CD8-positive, alpha-beta memory T cell (primary cell): ENCODE measurements at regions not wholly inside any gene's neighbourhood (a gene's known extent, or its start where the extent isn't known, plus 50 kb on each side); places are given as distances from the start of the nearest gene placed in this dataset.
"Not testable (repeated sequence)": the region's sequence is repeated elsewhere in the genome, so short reads cannot be mapped to it uniquely, and the experiment has no call there.

Experiments
- CTCF ChIA-PET: fragments of 350-600 bp; sonication (Branson Sonifier 250); formaldehyde crosslinking; loops from one replicate; lab custom pipeline; 2021; ENCODE audit warnings: antibody characterized with exemption; lab: Charles Lee
- POLR2A ChIA-PET: fragments of 350-600 bp; sonication (Branson Sonifier 250); formaldehyde crosslinking; loops from one replicate; lab custom pipeline; 2021; ENCODE audit warnings: antibody characterized with exemption; lab: Charles Lee
- DNase-seq, 5 donors: peaks; one replicate each; pipeline versions ENCODE4 v3.0.0 to v3.0.0-alpha.2; 2020 to 2022; ENCODE audit warnings: mixed read lengths in 1 of 5
- H3K27ac ChIP-seq: one replicate; pipeline ENCODE4 v1.7.0; 2013; ENCODE audit warnings: low read depth, mild to moderate bottlenecking, low read length, moderate library complexity
- H3K27me3 ChIP-seq: 2 replicates; pipeline ENCODE4 v1.7.0; 2013; ENCODE audit warnings: low read length, mild to moderate bottlenecking; ENCODE audit not compliant: insufficient read depth, poor library complexity, severe bottlenecking
- H3K36me3 ChIP-seq: 2 replicates; pipeline ENCODE4 v1.7.0; 2013; ENCODE audit warnings: mild to moderate bottlenecking, low read length, moderate library complexity; ENCODE audit not compliant: insufficient read depth
- H3K4me1 ChIP-seq: 2 replicates; pipeline ENCODE4 v1.7.0; 2013; ENCODE audit warnings: mild to moderate bottlenecking, low read length, moderate library complexity; ENCODE audit not compliant: insufficient read depth
- H3K4me3 ChIP-seq: 2 replicates; pipeline ENCODE4 v1.7.0; 2013; ENCODE audit warnings: mild to moderate bottlenecking, low read length
- H3K9me3 ChIP-seq: 2 replicates; pipeline ENCODE4 v1.7.0; 2013; ENCODE audit warnings: mild to moderate bottlenecking, low read length
- H3K27ac Mint-ChIP-seq, 8 donors: one replicate each; pipeline ENCODE4 v1.8.0; 2020 to 2021; ENCODE audit warnings: mixed read lengths in 8 of 8, mild to moderate bottlenecking in 6 of 8, inconsistent platforms in 3 of 8, moderate library complexity in 3 of 8
- H3K27me3 Mint-ChIP-seq, 2 donors: one replicate each; pipeline ENCODE4 v1.8.0; 2020 to 2021; ENCODE audit warnings: mixed read lengths in 2 of 2, mild to moderate bottlenecking in 1 of 2, moderate library complexity in 1 of 2
- H3K36me3 Mint-ChIP-seq, 3 donors: one replicate each; pipeline ENCODE4 v1.8.0; 2020 to 2021; ENCODE audit warnings: mixed read lengths in 3 of 3, inconsistent platforms in 1 of 3, mild to moderate bottlenecking in 1 of 3
- H3K4me1 Mint-ChIP-seq, 3 donors: one replicate each; pipeline ENCODE4 v1.8.0; 2020 to 2021; ENCODE audit warnings: mixed read lengths in 3 of 3, inconsistent platforms in 1 of 3, mild to moderate bottlenecking in 1 of 3
- H3K4me3 Mint-ChIP-seq, 7 donors: one replicate each; pipeline ENCODE4 v1.8.0; 2020 to 2021; ENCODE audit warnings: mixed read lengths in 7 of 7, mild to moderate bottlenecking in 6 of 7, moderate library complexity in 4 of 7, inconsistent platforms in 2 of 7
- H3K9me3 Mint-ChIP-seq, 5 donors: one replicate each; pipeline ENCODE4 v1.8.0; 2020 to 2022; ENCODE audit warnings: mixed read lengths in 5 of 5, mild to moderate bottlenecking in 3 of 5, moderate library complexity in 2 of 5, inconsistent platforms in 1 of 5

- no peak overlapping the region for H3K27ac ChIP-seq
- CTCF ChIA-PET = no interaction called here
- H3K4me1 Mint-ChIP-seq = no peaks in the 10 kb centered on the region
- H3K36me3 ChIP-seq = no peaks in the 10 kb centered on the region
- H3K27me3 ChIP-seq = no peaks in the 10 kb centered on the region
- H3K27me3 Mint-ChIP-seq = peaks cover 6 to 8% of the 10 kb centered on the region in 2 donors
- H3K27ac Mint-ChIP-seq = no peak overlapping the region
- no peaks in the 10 kb centered on the region for H3K9me3 ChIP-seq
- H3K4me3 Mint-ChIP-seq = no peak overlapping the region
- DNase-seq = no peak
- H3K4me3 ChIP-seq = no peak overlapping the region
- no peaks in the 10 kb centered on the region for H3K4me1 ChIP-seq
- POLR2A ChIA-PET = no interaction called here
- H3K36me3 Mint-ChIP-seq = peaks cover 0 to 1% (median 0%) of the 10 kb centered on the region in 3 donors
- H3K9me3 Mint-ChIP-seq = peaks cover 5 to 20% (median 11%) of the 10 kb centered on the region in 5 donors
These were observed 218.9 kb downstream of the ASMT start for GRCh38 chrX:1833656-1834360.

GRCh38 chrX:1835056-1835455 lies 220.2 kb downstream of the ASMT start:
- no peak overlapping the region for H3K27ac Mint-ChIP-seq
- ChIA-PET CTCF (no interaction called here), POLR2A (no interaction called here)
- peaks cover 6 to 8% of the 10 kb centered on the region in 2 donors for H3K27me3 Mint-ChIP-seq
- Histone ChIP-seq H3K4me3 (no peak overlapping the region), H3K4me1 (no peaks in the 10 kb centered on the region), H3K36me3 (no peaks in the 10 kb centered on the region), H3K27me3 (no peaks in the 10 kb centered on the region), H3K9me3 (no peaks in the 10 kb centered on the region), H3K27ac (no peak overlapping the region)
- H3K4me1 Mint-ChIP-seq = no peaks in the 10 kb centered on the region
- peaks cover 0 to 1% (median 0%) of the 10 kb centered on the region in 3 donors for H3K36me3 Mint-ChIP-seq
- no peak overlapping the region for H3K4me3 Mint-ChIP-seq
- H3K9me3 Mint-ChIP-seq = peaks cover 5 to 20% (median 11%) of the 10 kb centered on the region in 5 donors
- no peak for DNase-seq

GRCh38 chrX:1836683-1837082 lies 221.8 kb downstream of the ASMT start:
- H3K9me3 Mint-ChIP-seq = peaks cover 6 to 19% (median 11%) of the 10 kb centered on the region in 5 donors
- CTCF ChIA-PET = no interaction called here
- H3K27ac Mint-ChIP-seq = peak overlapping the region in 1 of 8 donors; percentile 21
- peaks cover 7 to 10% of the 10 kb centered on the region in 2 donors for H3K27me3 Mint-ChIP-seq
- no peaks in the 10 kb centered on the region for H3K36me3 ChIP-seq
- H3K27ac ChIP-seq = no peak overlapping the region
- no peak overlapping the region for H3K4me3 Mint-ChIP-seq
- no peaks in the 10 kb centered on the region for H3K9me3 ChIP-seq
- H3K4me3 ChIP-seq = no peak overlapping the region
- no peaks in the 10 kb centered on the region for H3K4me1 Mint-ChIP-seq
- DNase-seq = no peak
- no peaks in the 10 kb centered on the region for H3K27me3 ChIP-seq
- no peaks in the 10 kb centered on the region for H3K4me1 ChIP-seq
- POLR2A ChIA-PET = no interaction called here
- H3K36me3 Mint-ChIP-seq = peaks cover 0 to 1% (median 0%) of the 10 kb centered on the region in 3 donors

GRCh38 chrX:1841746-1842145 lies 226.9 kb downstream of the ASMT start:
- H3K27ac ChIP-seq = no peak overlapping the region
- H3K4me1 ChIP-seq = no peaks in the 10 kb centered on the region
- ChIA-PET POLR2A (no interaction called here), CTCF (no interaction called here)
- no peaks in the 10 kb centered on the region for H3K36me3 Mint-ChIP-seq
- H3K27me3 Mint-ChIP-seq = peaks cover 2 to 4% of the 10 kb centered on the region in 2 donors
- H3K27me3 ChIP-seq = no peaks in the 10 kb centered on the region
- DNase-seq = no peak
- no peaks in the 10 kb centered on the region for H3K9me3 ChIP-seq
- no peaks in the 10 kb centered on the region for H3K4me1 Mint-ChIP-seq
- H3K4me3 Mint-ChIP-seq = no peak overlapping the region
- H3K4me3 ChIP-seq = no peak overlapping the region
- no peaks in the 10 kb centered on the region for H3K36me3 ChIP-seq
- no peak overlapping the region for H3K27ac Mint-ChIP-seq
- peaks cover 0 to 12% (median 7%) of the 10 kb centered on the region in 5 donors for H3K9me3 Mint-ChIP-seq

GRCh38 chrX:1847000-1847399 lies 232.1 kb downstream of the ASMT start:
- H3K4me3 ChIP-seq, H3K27ac ChIP-seq, POLR2A ChIA-PET, H3K27ac Mint-ChIP-seq, H3K9me3 Mint-ChIP-seq, H3K36me3 Mint-ChIP-seq, DNase-seq, H3K4me1 ChIP-seq, H3K4me1 Mint-ChIP-seq, H3K9me3 ChIP-seq, H3K4me3 Mint-ChIP-seq, H3K36me3 ChIP-seq, H3K27me3 Mint-ChIP-seq, H3K27me3 ChIP-seq, CTCF ChIA-PET: not testable (repeated sequence)

GRCh38 chrX:1847790-1848189 lies 232.9 kb downstream of the ASMT start:
- H3K36me3 ChIP-seq, H3K27ac Mint-ChIP-seq, H3K27me3 Mint-ChIP-seq, H3K27ac ChIP-seq, H3K9me3 Mint-ChIP-seq, POLR2A ChIA-PET, H3K4me1 ChIP-seq, H3K36me3 Mint-ChIP-seq, H3K9me3 ChIP-seq, H3K27me3 ChIP-seq, H3K4me3 ChIP-seq, CTCF ChIA-PET, H3K4me1 Mint-ChIP-seq, H3K4me3 Mint-ChIP-seq, DNase-seq: not testable (repeated sequence)

- ChIA-PET POLR2A (no interaction called here), CTCF (no interaction called here)
- Mint-ChIP-seq H3K27ac (no peak overlapping the region), H3K4me1 (no peaks in the 10 kb centered on the region), H3K9me3 (peaks cover 0 to 5% (median 2%) of the 10 kb centered on the region in 5 donors), H3K27me3 (peaks cover 0 to 8% of the 10 kb centered on the region in 2 donors), H3K4me3 (no peak overlapping the region), H3K36me3 (no peaks in the 10 kb centered on the region)
- H3K27ac ChIP-seq = no peak overlapping the region
- DNase-seq = no peak
- H3K36me3 ChIP-seq = no peaks in the 10 kb centered on the region
- no peaks in the 10 kb centered on the region for H3K27me3 ChIP-seq
- no peaks in the 10 kb centered on the region for H3K9me3 ChIP-seq
- no peak overlapping the region for H3K4me3 ChIP-seq
- no peaks in the 10 kb centered on the region for H3K4me1 ChIP-seq
These were observed 236.7 kb downstream of the ASMT start for GRCh38 chrX:1851527-1851926.

- Histone ChIP-seq H3K4me1 (no peaks in the 10 kb centered on the region), H3K27ac (no peak overlapping the region), H3K36me3 (no peaks in the 10 kb centered on the region), H3K9me3 (no peaks in the 10 kb centered on the region), H3K27me3 (no peaks in the 10 kb centered on the region), H3K4me3 (no peak overlapping the region)
- H3K36me3 Mint-ChIP-seq = no peaks in the 10 kb centered on the region
- ChIA-PET POLR2A (no interaction called here), CTCF (no interaction called here)
- no peak overlapping the region for H3K4me3 Mint-ChIP-seq
- peaks cover 0 to 5% (median 2%) of the 10 kb centered on the region in 5 donors for H3K9me3 Mint-ChIP-seq
- H3K27me3 Mint-ChIP-seq = peaks cover 0 to 9% of the 10 kb centered on the region in 2 donors
- DNase-seq = no peak
- no peaks in the 10 kb centered on the region for H3K4me1 Mint-ChIP-seq
- H3K27ac Mint-ChIP-seq = no peak overlapping the region
These were observed 237.2 kb downstream of the ASMT start for GRCh38 chrX:1852082-1852481.
